ENCODE measurements at regions not wholly inside any gene's neighbourhood (a gene's known extent, or its start where the extent isn't known, plus 50 kb on each side); places are given as distances from the start of the nearest gene placed in this dataset.

GRCh38 chr3:176296066-176296597 is 901.1 kb downstream of the TBL1XR1 start:
- Histone ChIP-seq H3F3A (ENCODE audit: insufficient read depth, low read depth) (no peaks in the 10 kb centered on the region), H3K9me3 (ENCODE audit: insufficient read depth, low read depth) (no peaks in the 10 kb centered on the region), H3K4me3 (no peak overlapping the region), H3K36me3 (ENCODE audit: low read depth) (no peaks in the 10 kb centered on the region), H3K4me1 (replicated peaks; ENCODE audit: insufficient read depth) (no peaks in the 10 kb centered on the region), H3K79me2 (ENCODE audit: low read depth) (no peaks in the 10 kb centered on the region), H3K9me2 (ENCODE audit: insufficient read depth) (no peaks in the 10 kb centered on the region), H3K27me3 (ENCODE audit: insufficient read depth, low read depth) (no peaks in the 10 kb centered on the region), H2AFZ (no peak overlapping the region), H3K27ac (no peak overlapping the region), H4K20me1 (ENCODE audit: insufficient read depth) (no peaks in the 10 kb centered on the region), H3K4me2 (no peak overlapping the region)
- no TSS peak for BruUV-seq (replicated peaks)
- ChIA-PET CTCF (no interaction called here), POLR2A (ENCODE audit: unreplicated experiment) (no interaction called here)
- TF ChIP-seq EZH2 (IDR thresholded peaks at IDR 0.05; ENCODE audit: low read depth) (no peak), CTCF (conservative IDR thresholded peaks at IDR 0.05) (no peak)
- no peak for DNase-seq
- intact Hi-C loops (cut with micrococcal nuclease; ENCODE audit: unreplicated experiment): no loop called here

- Histone ChIP-seq H3K27me3 (ENCODE audit: insufficient read depth, low read depth) (no peaks in the 10 kb centered on the region), H3K9me2 (ENCODE audit: insufficient read depth) (0 out of 2 replicates have a peak, but pooled peaks cover 3% of the 10 kb centered on the region), H3K4me1 (replicated peaks; ENCODE audit: insufficient read depth) (no peaks in the 10 kb centered on the region), H3K4me2 (no peak overlapping the region), H3K36me3 (ENCODE audit: low read depth) (no peaks in the 10 kb centered on the region), H3K4me3 (no peak overlapping the region), H3K27ac (no peak overlapping the region), H4K20me1 (ENCODE audit: insufficient read depth) (no peaks in the 10 kb centered on the region), H3F3A (ENCODE audit: insufficient read depth, low read depth) (no peaks in the 10 kb centered on the region), H2AFZ (0 out of 2 replicates have a peak overlapping the region, but pooled peaks have one; percentile 10), H3K79me2 (ENCODE audit: low read depth) (no peaks in the 10 kb centered on the region), H3K9me3 (ENCODE audit: insufficient read depth, low read depth) (no peaks in the 10 kb centered on the region)
- TF ChIP-seq EZH2 (IDR thresholded peaks at IDR 0.05; ENCODE audit: low read depth): no peak
- TF ChIP-seq CTCF (conservative IDR thresholded peaks at IDR 0.05): no peak
- no TSS peak for BruUV-seq (replicated peaks)
- intact Hi-C loops (cut with micrococcal nuclease; ENCODE audit: unreplicated experiment): no loop called here
- DNase-seq: no peak
- CTCF ChIA-PET: no interaction called here
- POLR2A ChIA-PET (ENCODE audit: unreplicated experiment): no interaction called here
These were observed 904.0 kb downstream of the TBL1XR1 start for GRCh38 chr3:176293276-176293675.

- H3K4me1 ChIP-seq (replicated peaks; ENCODE audit: insufficient read depth): no peaks in the 10 kb centered on the region
- H4K20me1 ChIP-seq (ENCODE audit: insufficient read depth): no peaks in the 10 kb centered on the region
- TF ChIP-seq EZH2 (IDR thresholded peaks at IDR 0.05; ENCODE audit: low read depth) (no peak), CTCF (conservative IDR thresholded peaks at IDR 0.05) (no peak)
- H3K36me3 ChIP-seq (ENCODE audit: low read depth): no peaks in the 10 kb centered on the region
- ChIA-PET POLR2A (ENCODE audit: unreplicated experiment) (no interaction called here), CTCF (interaction anchor here (0.6 kb wide), 2 partner anchors 638 to 651 kb away, joined by 4 to 10 read pairs; no protein-coding TSS in a partner anchor)
- peaks cover 10% of the 10 kb centered on the region for H3K9me2 ChIP-seq (ENCODE audit: insufficient read depth)
- no peak for DNase-seq
- intact Hi-C loops (cut with micrococcal nuclease; ENCODE audit: unreplicated experiment): no loop called here
- H3K4me3 ChIP-seq: no peak overlapping the region
- H3K4me2 ChIP-seq: no peak overlapping the region
- no peaks in the 10 kb centered on the region for H3K9me3 ChIP-seq (ENCODE audit: insufficient read depth, low read depth)
- H2AFZ ChIP-seq: peak overlapping the region; percentile 15; the same call in 1 of the 2 replicates
- H3F3A ChIP-seq (ENCODE audit: insufficient read depth, low read depth): no peaks in the 10 kb centered on the region
- no TSS peak for BruUV-seq (replicated peaks)
- H3K27me3 ChIP-seq (ENCODE audit: insufficient read depth, low read depth): no peaks in the 10 kb centered on the region
- no peak overlapping the region for H3K27ac ChIP-seq
- H3K79me2 ChIP-seq (ENCODE audit: low read depth): no peaks in the 10 kb centered on the region
These were observed 910.7 kb downstream of the TBL1XR1 start for GRCh38 chr3:176286476-176287085.

All from PC-9 (cell line).